PC-3 (cell line): ENCODE measurements at regions not wholly inside any gene's neighbourhood (a gene's known extent, or its start where the extent isn't known, plus 50 kb on each side); places are given as distances from the start of the nearest gene placed in this dataset.

Experiments used
- ATAC-seq: fragments of 200-7000 bp; cut with Tn5 transposase; 2 replicates; pipeline ENCODE4 v1.9.1; 2020; ENCODE audit warnings: mild to moderate bottlenecking, moderate library complexity
- BruUV-seq: library from RNA; stranded (reverse); fragments of 400-500 nt; replicated peaks from 2 replicates; lab custom pipeline; 2021; lab: Mats Ljungman, UMichigan
- CTCF ChIA-PET: fragments of 300-600 bp; sonication (Branson Sonifier 250); formaldehyde crosslinking; loops from one replicate; lab custom pipeline; 2022; ENCODE audit warnings: antibody characterized with exemption; lab: Charles Lee
- POLR2A ChIA-PET: fragments of 300-600 bp; sonication (Branson Sonifier 250); formaldehyde crosslinking; loops from one replicate; lab custom pipeline; 2022; ENCODE audit warnings: antibody characterized with exemption; ENCODE audit not compliant: unreplicated experiment; lab: Charles Lee
- DNase-seq: peaks from one replicate; pipeline ENCODE4 v3.0.0-alpha.2; 2015
- H2AFZ ChIP-seq: fragments of 300-600 bp; sonication (generic); 2 replicates; pipeline ENCODE4 v1.6.0; 2016; ENCODE audit warnings: antibody characterized with exemption, low read length
- H3F3A ChIP-seq: fragments of 300-600 bp; sonication (generic); one replicate; pipeline ENCODE4 v1.6.0; 2017; ENCODE audit warnings: antibody characterized with exemption, low read length, control low read depth, mild to moderate bottlenecking; ENCODE audit not compliant: unreplicated experiment
- H3K27ac ChIP-seq: fragments of 300-600 bp; sonication (generic); 2 replicates; pipeline ENCODE4 v1.5.1; 2016; ENCODE audit warnings: mild to moderate bottlenecking, low read length
- H3K27me3 ChIP-seq: fragments of 300-600 bp; sonication (generic); 2 replicates; pipeline ENCODE4 v1.6.1; 2016; ENCODE audit warnings: low read length, mixed read lengths
- H3K36me3 ChIP-seq: fragments of 300-600 bp; sonication (generic); 2 replicates; pipeline ENCODE4 v1.6.1; 2016; ENCODE audit warnings: low read depth, mixed run types, low read length, mixed read lengths
- H3K4me1 ChIP-seq: fragments of 300-600 bp; sonication (generic); 2 replicates; pipeline ENCODE4 v1.5.1; 2016; ENCODE audit warnings: low read length; ENCODE audit not compliant: insufficient read depth
- H3K4me2 ChIP-seq: fragments of 300-600 bp; sonication (generic); 2 replicates; pipeline ENCODE4 v1.6.0; 2016; ENCODE audit warnings: low read length
- H3K4me3 ChIP-seq: fragments of 300-600 bp; sonication (generic); 2 replicates; pipeline ENCODE4 v1.5.1; 2016; ENCODE audit warnings: mild to moderate bottlenecking, low read length, mixed read lengths
- H3K79me2 ChIP-seq: fragments of 300-600 bp; sonication (generic); 2 replicates; pipeline ENCODE4 v1.6.1; 2017; ENCODE audit warnings: low read length, mixed read lengths
- H3K9ac ChIP-seq: fragments of 300-600 bp; sonication (generic); 2 replicates; pipeline ENCODE4 v1.6.0; 2016; ENCODE audit warnings: mild to moderate bottlenecking, low read length
- H3K9me2 ChIP-seq: fragments of 300-600 bp; sonication (generic); replicated peaks from 2 replicates; pipeline ENCODE4 v1.6.1; 2016; ENCODE audit warnings: mixed run types, low read length, mixed read lengths
- H3K9me3 ChIP-seq: fragments of 300-600 bp; sonication (generic); 2 replicates; pipeline ENCODE4 v1.6.1; 2016; ENCODE audit warnings: low read length, mixed read lengths
- H4K20me1 ChIP-seq: fragments of 300-600 bp; sonication (generic); 2 replicates; pipeline ENCODE4 v1.6.1; 2016; ENCODE audit warnings: low read length, mixed read lengths
- EZH2 ChIP-seq: fragments of 300-600 bp; sonication (generic); IDR thresholded peaks from one replicate; pipeline ENCODE4 v1.6.1; 2017; ENCODE audit warnings: antibody characterized with exemption, mild to moderate bottlenecking, low read length; ENCODE audit not compliant: unreplicated experiment
- EZH2phosphoT487 ChIP-seq: fragments of 300-600 bp; sonication (generic); IDR thresholded peaks from 2 replicates; pipeline ENCODE4 v1.6.1; 2018; ENCODE audit warnings: mild to moderate bottlenecking, antibody characterized with exemption, low read length, borderline replicate concordance
- intact Hi-C: fragments of 100-400 bp; cut with micrococcal nuclease; formaldehyde crosslinking; loops from 2 replicates; pipeline ENCODE4 v1.9.0; 2023
- TF ChIP-seq, protein P1 (sequence below): fragments of 300-600 bp; sonication (generic); conservative IDR thresholded peaks from 2 replicates; pipeline ENCODE4 v1.5.1; 2017; ENCODE audit warnings: antibody characterized with exemption, low read depth, mild to moderate bottlenecking, low read length

DNA sequence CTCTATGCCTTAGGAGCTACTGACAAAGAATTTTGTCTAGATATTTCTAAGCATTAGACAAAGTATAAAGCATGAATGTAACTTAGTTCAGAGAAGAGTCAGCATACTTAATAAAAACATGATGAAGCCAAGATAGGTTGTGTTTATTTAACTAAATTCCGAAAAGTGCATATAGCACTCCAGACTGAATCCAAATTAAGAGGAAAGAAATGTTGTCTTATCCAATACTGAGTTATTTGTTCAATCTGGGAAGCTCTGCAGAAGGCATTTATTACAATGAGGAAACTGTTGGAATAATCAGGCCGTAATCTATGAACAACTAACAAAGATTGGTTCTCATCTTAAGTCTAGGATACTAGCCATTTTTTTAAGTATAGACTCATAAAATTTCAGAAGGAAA, 100.2 kb downstream of the TNFSF18 start:
- intact Hi-C loops: no loop called here
- CTCF ChIA-PET: interaction anchor here (0.6 kb wide), 1 partner anchor 92 kb away, joined by 3 read pairs; no protein-coding TSS in a partner anchor

DNA sequence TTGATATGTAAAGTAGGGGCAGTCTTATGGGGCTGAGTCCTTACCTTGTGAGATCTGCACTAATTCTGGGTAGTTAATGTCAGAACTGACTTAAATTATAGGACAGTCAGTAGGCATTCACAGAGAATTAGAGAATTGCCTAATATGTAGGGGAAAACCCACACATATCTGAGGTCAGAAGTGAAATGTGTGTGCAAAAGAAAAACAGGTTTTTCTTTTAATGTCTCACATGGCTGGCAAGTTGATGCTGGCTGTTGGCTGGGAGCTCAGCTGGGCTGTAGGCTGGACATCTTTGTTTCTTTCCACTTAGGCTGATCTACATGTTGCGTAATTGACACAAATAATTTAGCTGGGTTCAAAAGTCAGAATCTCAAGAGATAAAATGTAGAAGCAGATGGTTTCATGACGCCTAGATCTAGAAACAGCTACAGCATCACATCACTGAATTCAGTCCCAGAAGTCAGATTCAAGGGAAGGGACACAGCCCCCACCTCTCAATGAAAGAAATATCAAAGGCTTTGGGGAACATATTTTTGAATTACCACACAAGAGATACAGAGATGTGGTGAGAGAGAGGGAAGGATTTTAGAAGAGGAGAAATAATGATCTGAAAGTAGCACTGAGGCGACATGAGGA, 98.9 kb downstream of the TNFSF18 start:
- Histone ChIP-seq H3K9me3 (no peaks in the 10 kb centered on the region), H3K4me1 (peaks cover 30% of the 10 kb centered on the region), H3K9ac (no peak overlapping the region), H3K9me2 (no peaks in the 10 kb centered on the region), H3K79me2 (no peaks in the 10 kb centered on the region), H4K20me1 (no peaks in the 10 kb centered on the region), H3K36me3 (no peaks in the 10 kb centered on the region), H3K4me3 (no peak overlapping the region), H2AFZ (no peak overlapping the region), H3K4me2 (no peak overlapping the region), H3F3A (no peaks in the 10 kb centered on the region), H3K27me3 (no peaks in the 10 kb centered on the region), H3K27ac (no peak overlapping the region)
- intact Hi-C loops: no loop called here
- POLR2A ChIA-PET: no interaction called here
- CTCF ChIA-PET: no interaction called here
- BruUV-seq: no TSS peak
- DNase-seq (peak; percentile 65), ATAC-seq (no peak)
- TF ChIP-seq, protein P1, sequence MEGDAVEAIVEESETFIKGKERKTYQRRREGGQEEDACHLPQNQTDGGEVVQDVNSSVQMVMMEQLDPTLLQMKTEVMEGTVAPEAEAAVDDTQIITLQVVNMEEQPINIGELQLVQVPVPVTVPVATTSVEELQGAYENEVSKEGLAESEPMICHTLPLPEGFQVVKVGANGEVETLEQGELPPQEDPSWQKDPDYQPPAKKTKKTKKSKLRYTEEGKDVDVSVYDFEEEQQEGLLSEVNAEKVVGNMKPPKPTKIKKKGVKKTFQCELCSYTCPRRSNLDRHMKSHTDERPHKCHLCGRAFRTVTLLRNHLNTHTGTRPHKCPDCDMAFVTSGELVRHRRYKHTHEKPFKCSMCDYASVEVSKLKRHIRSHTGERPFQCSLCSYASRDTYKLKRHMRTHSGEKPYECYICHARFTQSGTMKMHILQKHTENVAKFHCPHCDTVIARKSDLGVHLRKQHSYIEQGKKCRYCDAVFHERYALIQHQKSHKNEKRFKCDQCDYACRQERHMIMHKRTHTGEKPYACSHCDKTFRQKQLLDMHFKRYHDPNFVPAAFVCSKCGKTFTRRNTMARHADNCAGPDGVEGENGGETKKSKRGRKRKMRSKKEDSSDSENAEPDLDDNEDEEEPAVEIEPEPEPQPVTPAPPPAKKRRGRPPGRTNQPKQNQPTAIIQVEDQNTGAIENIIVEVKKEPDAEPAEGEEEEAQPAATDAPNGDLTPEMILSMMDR: no peak
- TF ChIP-seq EZH2phosphoT487 (no peak), EZH2 (no peak)

More for the DNA sequence above, 100.2 kb downstream of the TNFSF18 start:
- DNase-seq: no peak
- no peak overlapping the region for H2AFZ ChIP-seq
- no peaks in the 10 kb centered on the region for H3K27me3 ChIP-seq
- no peaks in the 10 kb centered on the region for H3K9me2 ChIP-seq
- TF ChIP-seq EZH2 (no peak), EZH2phosphoT487 (no peak)
- TF ChIP-seq, protein P1: no peak
- H3K27ac ChIP-seq: no peak overlapping the region
- H3K9ac ChIP-seq: no peak overlapping the region
- no peaks in the 10 kb centered on the region for H3K36me3 ChIP-seq
- H3K4me2 ChIP-seq: no peak overlapping the region
- no peaks in the 10 kb centered on the region for H3K79me2 ChIP-seq
- H3F3A ChIP-seq: no peaks in the 10 kb centered on the region
- H3K4me1 ChIP-seq: peaks cover 27% of the 10 kb centered on the region
- POLR2A ChIA-PET: no interaction called here
- no peaks in the 10 kb centered on the region for H3K9me3 ChIP-seq
- no peak for ATAC-seq
- no peaks in the 10 kb centered on the region for H4K20me1 ChIP-seq
- BruUV-seq: no TSS peak
- no peak overlapping the region for H3K4me3 ChIP-seq

DNA sequence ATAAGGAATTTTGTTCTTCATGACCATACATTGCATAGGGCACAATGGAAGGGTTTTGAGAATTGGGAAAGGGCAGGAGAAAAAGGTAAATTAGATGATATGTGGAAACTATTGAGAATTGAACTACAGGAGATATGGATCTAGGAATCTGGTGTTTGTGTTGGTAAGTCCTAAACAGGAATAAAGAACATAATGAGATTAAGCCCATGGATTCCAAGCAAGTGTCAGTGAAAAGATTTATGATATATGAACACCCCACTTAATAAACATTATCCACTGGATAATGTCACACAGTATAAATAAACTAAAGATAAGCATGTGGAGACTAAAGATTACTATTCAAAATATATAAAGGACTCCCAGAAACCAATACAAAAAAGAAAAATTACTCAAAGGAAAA, 98.2 kb downstream of the TNFSF18 start:
- Histone ChIP-seq H3K36me3 (no peaks in the 10 kb centered on the region), H3K4me3 (no peak overlapping the region), H3K9ac (no peak overlapping the region), H3K27me3 (no peaks in the 10 kb centered on the region), H3K4me1 (peaks cover 24% of the 10 kb centered on the region), H3K27ac (no peak overlapping the region), H3K79me2 (no peaks in the 10 kb centered on the region), H3K9me3 (no peaks in the 10 kb centered on the region), H3K4me2 (no peak overlapping the region), H2AFZ (no peak overlapping the region), H3K9me2 (no peaks in the 10 kb centered on the region), H3F3A (no peaks in the 10 kb centered on the region), H4K20me1 (no peaks in the 10 kb centered on the region)
- intact Hi-C loops: no loop called here
- ChIA-PET CTCF (no interaction called here), POLR2A (no interaction called here)
- no peak for TF ChIP-seq EZH2phosphoT487
- TF ChIP-seq EZH2: no peak
- no peak for DNase-seq
- no TSS peak for BruUV-seq
- no peak for ATAC-seq
